ENCODE measurements at regions not wholly inside any gene's neighbourhood (a gene's known extent, or its start where the extent isn't known, plus 50 kb on each side); places are given as distances from the start of the nearest gene placed in this dataset.
"Not testable (repeated sequence)": the region's sequence is repeated elsewhere in the genome, so short reads cannot be mapped to it uniquely, and the experiment has no call there.

GRCh38 chr1:184183919-184184318 lies 132.4 kb downstream of the TSEN15 start:
- no peak for DNase-seq (ENCODE audit: low read depth)

- DNase-seq (ENCODE audit: low read depth): not testable (repeated sequence)
Measured at GRCh38 chr1:184184614-184185013, 133.1 kb downstream of the TSEN15 start.

- no peak for DNase-seq (ENCODE audit: low read depth)
Measured at GRCh38 chr1:184185347-184185746, 133.8 kb downstream of the TSEN15 start.

GRCh38 chr1:184186167-184186566 lies 134.6 kb downstream of the TSEN15 start:
- no peak for DNase-seq (ENCODE audit: low read depth)

- DNase-seq (ENCODE audit: low read depth): no peak
Measured at GRCh38 chr1:184187097-184187496, 135.6 kb downstream of the TSEN15 start.

GRCh38 chr1:184188037-184188436 lies 136.5 kb downstream of the TSEN15 start:
- no peak for DNase-seq (ENCODE audit: low read depth)

GRCh38 chr1:184189361-184189760 lies 137.8 kb downstream of the TSEN15 start:
- DNase-seq (ENCODE audit: low read depth): no peak

GRCh38 chr1:184190616-184191015 lies 139.1 kb downstream of the TSEN15 start:
- DNase-seq (ENCODE audit: low read depth): no peak

- no peak for DNase-seq (ENCODE audit: low read depth)
Measured at GRCh38 chr1:184191181-184191621, 139.7 kb downstream of the TSEN15 start.

GRCh38 chr1:184192796-184193195 lies 141.3 kb downstream of the TSEN15 start:
- no peak for DNase-seq (ENCODE audit: low read depth)

GRCh38 chr1:184193451-184193850 lies 141.9 kb downstream of the TSEN15 start:
- no peak for DNase-seq (ENCODE audit: low read depth)

GRCh38 chr1:184194236-184194635 lies 142.7 kb downstream of the TSEN15 start:
- no peak for DNase-seq (ENCODE audit: low read depth)

GRCh38 chr1:184195722-184196121 lies 144.2 kb downstream of the TSEN15 start:
- DNase-seq (ENCODE audit: low read depth): not testable (repeated sequence)

- no peak for DNase-seq (ENCODE audit: low read depth)
Measured at GRCh38 chr1:184197831-184198230, 146.3 kb downstream of the TSEN15 start.

- DNase-seq (ENCODE audit: low read depth): no peak
Measured at GRCh38 chr1:184199036-184199435, 147.5 kb downstream of the TSEN15 start.

- no peak for DNase-seq (ENCODE audit: low read depth)
Measured at GRCh38 chr1:184199438-184200085, 148.0 kb downstream of the TSEN15 start.

GRCh38 chr1:184208622-184209021 lies 157.1 kb downstream of the TSEN15 start:
- DNase-seq (ENCODE audit: low read depth): no peak

GRCh38 chr1:184210031-184210430 lies 158.5 kb downstream of the TSEN15 start:
- DNase-seq (ENCODE audit: low read depth): no peak

GRCh38 chr1:184210862-184211261 lies 159.3 kb downstream of the TSEN15 start:
- no peak for DNase-seq (ENCODE audit: low read depth)

- DNase-seq (ENCODE audit: low read depth): no peak
Measured at GRCh38 chr1:184212649-184213314, 161.3 kb downstream of the TSEN15 start.

- DNase-seq (ENCODE audit: low read depth): no peak
Measured at GRCh38 chr1:184214128-184214527, 162.6 kb downstream of the TSEN15 start.

- DNase-seq (ENCODE audit: low read depth): no peak
Measured at GRCh38 chr1:184215274-184215925, 163.9 kb downstream of the TSEN15 start.

GRCh38 chr1:184218458-184219075 lies 167.0 kb downstream of the TSEN15 start:
- DNase-seq (ENCODE audit: low read depth): no peak
